Nephron progenitor cell (in vitro differentiated cells): ENCODE measurements at regions not wholly inside any gene's neighbourhood (a gene's known extent, or its start where the extent isn't known, plus 50 kb on each side); places are given as distances from the start of the nearest gene placed in this dataset.

Experiments used
- DNase-seq: peaks from one replicate; pipeline ENCODE4 v3.0.0; 2021
- H3K27ac Mint-ChIP-seq: 2 replicates; pipeline ENCODE4 v1.8.0; 2021; ENCODE audit warnings: mild to moderate bottlenecking, moderate library complexity, mixed read lengths
- H3K27me3 Mint-ChIP-seq: 2 replicates; pipeline ENCODE4 v1.8.0; 2021; ENCODE audit warnings: mild to moderate bottlenecking, low read depth, mixed read lengths; ENCODE audit not compliant: poor library complexity
- H3K36me3 Mint-ChIP-seq: 2 replicates; pipeline ENCODE4 v1.8.0; 2021; ENCODE audit warnings: low read depth, mixed read lengths
- H3K4me1 Mint-ChIP-seq: 2 replicates; pipeline ENCODE4 v1.8.0; 2021; ENCODE audit warnings: mixed read lengths
- H3K4me3 Mint-ChIP-seq: 2 replicates; pipeline ENCODE4 v1.8.0; 2021; ENCODE audit warnings: mild to moderate bottlenecking, moderate library complexity, mixed read lengths
- H3K9me3 Mint-ChIP-seq: 2 replicates; pipeline ENCODE4 v1.8.0; 2021; ENCODE audit warnings: mild to moderate bottlenecking, moderate library complexity, mixed read lengths
- CTCF ChIP-seq: fragments of 200-600 bp; sonication (generic); IDR thresholded peaks from 2 replicates; pipeline ENCODE4 v1.5.0; 2021; ENCODE audit warnings: antibody characterized with exemption

DNA sequence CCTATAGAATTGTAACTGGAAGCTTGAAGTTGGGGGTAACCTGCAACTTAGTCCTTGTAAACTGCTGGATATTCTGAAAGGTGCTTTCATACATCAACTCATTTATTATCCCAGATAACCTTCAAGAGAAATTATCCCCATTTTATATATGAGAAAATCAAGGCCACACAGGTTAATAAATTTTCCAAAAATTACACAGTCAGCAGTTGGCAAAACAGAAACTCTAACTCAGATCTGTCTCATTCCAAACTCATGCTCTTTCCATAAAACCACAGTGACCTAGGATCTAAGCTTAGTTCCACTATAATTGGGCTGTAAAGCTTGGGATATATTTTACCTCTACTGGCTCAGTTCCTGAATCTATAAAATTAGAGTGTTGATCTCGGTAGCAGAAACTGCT is 167.6 kb upstream of the DDX18 start:
- no peak overlapping the region for H3K27ac Mint-ChIP-seq
- H3K4me1 Mint-ChIP-seq = peaks cover 10% of the 10 kb centered on the region
- peaks cover 6% of the 10 kb centered on the region for H3K36me3 Mint-ChIP-seq
- no peak for DNase-seq
- no peak for TF ChIP-seq CTCF
- no peaks in the 10 kb centered on the region for H3K27me3 Mint-ChIP-seq
- peaks cover 7% of the 10 kb centered on the region for H3K9me3 Mint-ChIP-seq
- no peak overlapping the region for H3K4me3 Mint-ChIP-seq

- Mint-ChIP-seq H3K4me1 (peaks cover 21% of the 10 kb centered on the region), H3K36me3 (no peaks in the 10 kb centered on the region), H3K27ac (peak overlapping the region; percentile 16), H3K9me3 (peaks cover 4% of the 10 kb centered on the region), H3K27me3 (no peaks in the 10 kb centered on the region), H3K4me3 (no peak overlapping the region)
- no peak for TF ChIP-seq CTCF
- no peak for DNase-seq
Measured at GRCh38 chr2:117656546-117656945, 157.9 kb upstream of the DDX18 start.

DNA sequence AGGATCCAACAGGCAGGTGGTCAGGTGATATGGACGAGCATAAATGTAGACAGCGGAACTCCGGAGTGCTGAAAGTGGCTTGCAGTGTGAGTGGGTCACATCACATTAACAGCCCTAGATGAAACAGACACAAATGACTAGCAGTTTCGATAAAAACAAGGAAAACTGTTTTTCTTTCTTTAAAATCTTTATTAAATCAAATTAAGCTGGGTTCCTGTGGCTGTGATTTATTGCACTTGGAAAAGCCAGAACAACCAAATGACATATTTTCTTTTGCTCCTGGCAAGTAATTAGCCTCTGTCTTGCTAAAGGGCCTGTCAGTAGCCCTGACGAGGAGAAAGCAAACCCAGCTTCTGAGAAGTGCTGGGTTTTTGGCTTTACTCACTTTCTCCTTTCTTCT is 152.9 kb upstream of the DDX18 start:
- TF ChIP-seq CTCF = no peak
- Mint-ChIP-seq H3K36me3 (no peaks in the 10 kb centered on the region), H3K27ac (peak overlapping the region; percentile 96), H3K4me1 (peaks cover 44% of the 10 kb centered on the region), H3K4me3 (peak overlapping the region; percentile 43), H3K9me3 (no peaks in the 10 kb centered on the region), H3K27me3 (peaks cover 8% of the 10 kb centered on the region)
- DNase-seq = no peak

DNA sequence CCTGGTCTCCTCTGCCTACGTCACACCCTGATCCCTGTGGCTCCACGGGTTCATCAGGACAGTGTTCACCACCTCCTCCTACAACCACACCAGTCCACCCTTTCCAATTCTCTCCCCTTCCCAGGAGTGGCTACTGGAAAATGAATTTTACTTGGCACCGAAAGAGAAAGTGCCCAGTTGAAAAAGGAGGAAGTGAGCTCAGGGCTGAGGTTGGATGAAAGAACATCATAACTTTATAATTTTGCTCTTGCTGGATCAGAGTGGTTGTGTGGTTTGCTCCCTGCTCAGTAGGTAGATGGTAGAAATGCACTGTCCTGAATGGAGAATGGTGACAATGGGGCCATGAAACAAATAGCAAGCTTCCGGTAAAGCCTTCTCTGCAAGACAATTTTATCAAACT is 140.3 kb upstream of the DDX18 start:
- no peak overlapping the region for H3K4me3 Mint-ChIP-seq
- no peaks in the 10 kb centered on the region for H3K4me1 Mint-ChIP-seq
- peaks cover 4% of the 10 kb centered on the region for H3K9me3 Mint-ChIP-seq
- no peak for TF ChIP-seq CTCF
- H3K36me3 Mint-ChIP-seq = no peaks in the 10 kb centered on the region
- H3K27ac Mint-ChIP-seq = no peak overlapping the region
- no peaks in the 10 kb centered on the region for H3K27me3 Mint-ChIP-seq
- no peak for DNase-seq

DNA sequence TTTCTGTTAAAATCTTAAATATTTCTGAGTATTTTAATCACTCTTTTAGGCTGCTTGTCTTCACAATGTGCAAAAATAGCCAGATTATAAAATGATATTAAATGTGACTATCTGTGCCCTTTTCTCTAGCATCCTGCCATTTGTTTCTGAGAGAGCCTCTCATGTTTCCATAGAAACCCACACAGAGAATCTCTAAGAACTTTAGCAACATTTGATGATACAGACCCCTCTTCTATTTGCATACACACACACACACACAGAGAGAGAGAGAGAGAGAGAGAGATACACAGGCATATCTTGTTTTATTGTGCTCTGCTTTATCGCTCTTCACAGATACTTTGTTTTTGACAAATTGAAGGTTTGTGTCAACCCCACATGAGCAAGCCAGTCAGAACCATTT is 134.5 kb upstream of the DDX18 start:
- no peak for TF ChIP-seq CTCF
- no peak for DNase-seq
- H3K27me3 Mint-ChIP-seq = no peaks in the 10 kb centered on the region
- no peak overlapping the region for H3K27ac Mint-ChIP-seq
- H3K9me3 Mint-ChIP-seq = peaks cover 4% of the 10 kb centered on the region
- H3K36me3 Mint-ChIP-seq = no peaks in the 10 kb centered on the region
- H3K4me3 Mint-ChIP-seq = no peak overlapping the region
- H3K4me1 Mint-ChIP-seq = no peaks in the 10 kb centered on the region

- no peak overlapping the region for H3K4me3 Mint-ChIP-seq
- no peak for TF ChIP-seq CTCF
- H3K27ac Mint-ChIP-seq = no peak overlapping the region
- no peak for DNase-seq
- H3K4me1 Mint-ChIP-seq = no peaks in the 10 kb centered on the region
- H3K27me3 Mint-ChIP-seq = no peaks in the 10 kb centered on the region
- H3K36me3 Mint-ChIP-seq = no peaks in the 10 kb centered on the region
- peaks cover 4% of the 10 kb centered on the region for H3K9me3 Mint-ChIP-seq
Measured at GRCh38 chr2:117684919-117685318, 129.6 kb upstream of the DDX18 start.
